Nephron progenitor cell (in vitro differentiated cells): ENCODE measurements at regions not wholly inside any gene's neighbourhood (a gene's known extent, or its start where the extent isn't known, plus 50 kb on each side); places are given as distances from the start of the nearest gene placed in this dataset.
A peak's percentile ranks its signal among the peaks of the same experiment; 100 is the strongest.

Experiments
- DNase-seq: peaks from one replicate; pipeline ENCODE4 v3.0.0; 2021
- H3K27ac Mint-ChIP-seq: 2 replicates; pipeline ENCODE4 v1.8.0; 2021; ENCODE audit warnings: mild to moderate bottlenecking, moderate library complexity, mixed read lengths
- H3K27me3 Mint-ChIP-seq: 2 replicates; pipeline ENCODE4 v1.8.0; 2021; ENCODE audit warnings: mild to moderate bottlenecking, low read depth, mixed read lengths; ENCODE audit not compliant: poor library complexity
- H3K36me3 Mint-ChIP-seq: 2 replicates; pipeline ENCODE4 v1.8.0; 2021; ENCODE audit warnings: low read depth, mixed read lengths
- H3K4me1 Mint-ChIP-seq: 2 replicates; pipeline ENCODE4 v1.8.0; 2021; ENCODE audit warnings: mixed read lengths
- H3K4me3 Mint-ChIP-seq: 2 replicates; pipeline ENCODE4 v1.8.0; 2021; ENCODE audit warnings: mild to moderate bottlenecking, moderate library complexity, mixed read lengths
- H3K9me3 Mint-ChIP-seq: 2 replicates; pipeline ENCODE4 v1.8.0; 2021; ENCODE audit warnings: mild to moderate bottlenecking, moderate library complexity, mixed read lengths
- CTCF ChIP-seq: fragments of 200-600 bp; sonication (generic); IDR thresholded peaks from 2 replicates; pipeline ENCODE4 v1.5.0; 2021; ENCODE audit warnings: antibody characterized with exemption

- Mint-ChIP-seq H3K4me3 (no peak overlapping the region), H3K9me3 (peaks cover 22% of the 10 kb centered on the region), H3K27me3 (no peaks in the 10 kb centered on the region), H3K36me3 (no peaks in the 10 kb centered on the region), H3K27ac (no peak overlapping the region), H3K4me1 (no peaks in the 10 kb centered on the region)
- DNase-seq, result no peak
- TF ChIP-seq CTCF, result no peak
These were observed 159.4 kb upstream of the SMARCA2 start for GRCh38 chr9:1855726-1856125.

GRCh38 chr9:1857808-1858207 lies 157.3 kb upstream of the SMARCA2 start:
- peaks cover 32% of the 10 kb centered on the region for H3K9me3 Mint-ChIP-seq
- no peaks in the 10 kb centered on the region for H3K27me3 Mint-ChIP-seq
- DNase-seq, result no peak
- no peaks in the 10 kb centered on the region for H3K36me3 Mint-ChIP-seq
- no peak overlapping the region for H3K27ac Mint-ChIP-seq
- H3K4me1 Mint-ChIP-seq, result no peaks in the 10 kb centered on the region
- no peak for TF ChIP-seq CTCF
- no peak overlapping the region for H3K4me3 Mint-ChIP-seq

GRCh38 chr9:1869843-1870242 lies 145.3 kb upstream of the SMARCA2 start:
- H3K9me3 Mint-ChIP-seq, result peaks cover under 1% of the 10 kb centered on the region
- peak; percentile 39 for DNase-seq
- TF ChIP-seq CTCF, result peak; percentile 46
- H3K4me3 Mint-ChIP-seq, result no peak overlapping the region
- no peaks in the 10 kb centered on the region for H3K36me3 Mint-ChIP-seq
- H3K4me1 Mint-ChIP-seq, result no peaks in the 10 kb centered on the region
- no peak overlapping the region for H3K27ac Mint-ChIP-seq
- H3K27me3 Mint-ChIP-seq, result peaks cover 11% of the 10 kb centered on the region

- no peak for DNase-seq
- TF ChIP-seq CTCF, result no peak
- H3K27ac Mint-ChIP-seq, result no peak overlapping the region
- H3K36me3 Mint-ChIP-seq, result no peaks in the 10 kb centered on the region
- H3K4me3 Mint-ChIP-seq, result no peak overlapping the region
- peaks cover 11% of the 10 kb centered on the region for H3K27me3 Mint-ChIP-seq
- H3K4me1 Mint-ChIP-seq, result no peaks in the 10 kb centered on the region
- H3K9me3 Mint-ChIP-seq, result no peaks in the 10 kb centered on the region
These were observed 144.2 kb upstream of the SMARCA2 start for GRCh38 chr9:1870915-1871314.

GRCh38 chr9:1871626-1872419 lies 143.3 kb upstream of the SMARCA2 start:
- no peaks in the 10 kb centered on the region for H3K4me1 Mint-ChIP-seq
- H3K27ac Mint-ChIP-seq, result no peak overlapping the region
- no peaks in the 10 kb centered on the region for H3K36me3 Mint-ChIP-seq
- peaks cover 7% of the 10 kb centered on the region for H3K27me3 Mint-ChIP-seq
- no peaks in the 10 kb centered on the region for H3K9me3 Mint-ChIP-seq
- H3K4me3 Mint-ChIP-seq, result no peak overlapping the region
- no peak for TF ChIP-seq CTCF
- DNase-seq, result no peak

- H3K9me3 Mint-ChIP-seq, result no peaks in the 10 kb centered on the region
- no peaks in the 10 kb centered on the region for H3K27me3 Mint-ChIP-seq
- no peak overlapping the region for H3K27ac Mint-ChIP-seq
- no peaks in the 10 kb centered on the region for H3K36me3 Mint-ChIP-seq
- no peaks in the 10 kb centered on the region for H3K4me1 Mint-ChIP-seq
- TF ChIP-seq CTCF, result no peak
- no peak for DNase-seq
- H3K4me3 Mint-ChIP-seq, result no peak overlapping the region
These were observed 139.8 kb upstream of the SMARCA2 start for GRCh38 chr9:1875251-1875851.
